Stimulated activated CD4-positive, alpha-beta T cell treated with anti-CD3 and anti-CD28 coated beads, Interleukin-1b, Interleukin-23, amount 100 ng/mL, for 4 hours (primary cell): ENCODE measurements at regions not wholly inside any gene's neighbourhood (a gene's known extent, or its start where the extent isn't known, plus 50 kb on each side); places are given as distances from the start of the nearest gene placed in this dataset.
"Not testable (repeated sequence)": the region's sequence is repeated elsewhere in the genome, so short reads cannot be mapped to it uniquely, and the experiment has no call there.

Experiments used
- DNase-seq, 2 donors: peaks; one replicate each; pipeline ENCODE4 v3.0.0-alpha.2; 2020; ENCODE audit warnings: low read depth in 2 of 2

DNA sequence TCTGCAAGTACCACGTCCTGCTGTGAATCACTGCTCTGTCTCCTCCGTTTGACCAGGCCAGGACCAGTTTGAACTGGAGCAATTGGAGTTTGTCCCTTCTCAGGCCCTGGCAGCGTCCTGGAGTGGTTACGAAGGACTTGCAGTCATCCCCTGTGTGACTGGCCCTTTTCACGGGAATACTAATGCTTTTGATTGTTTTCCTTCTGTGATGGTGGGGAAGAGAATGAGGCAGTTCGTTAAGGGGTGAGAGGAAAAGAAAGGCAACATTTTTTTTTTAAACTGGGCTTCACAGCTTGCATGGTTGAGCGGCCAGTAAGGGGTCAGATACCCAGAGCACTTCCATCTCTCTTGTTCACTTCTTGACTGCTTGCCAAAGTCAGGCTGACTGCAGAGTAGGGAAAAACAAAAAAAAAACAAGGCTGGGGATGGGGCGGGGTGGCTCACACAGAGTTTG lies 153.5 kb upstream of the STK32A start:
- DNase-seq = no peak

DNA sequence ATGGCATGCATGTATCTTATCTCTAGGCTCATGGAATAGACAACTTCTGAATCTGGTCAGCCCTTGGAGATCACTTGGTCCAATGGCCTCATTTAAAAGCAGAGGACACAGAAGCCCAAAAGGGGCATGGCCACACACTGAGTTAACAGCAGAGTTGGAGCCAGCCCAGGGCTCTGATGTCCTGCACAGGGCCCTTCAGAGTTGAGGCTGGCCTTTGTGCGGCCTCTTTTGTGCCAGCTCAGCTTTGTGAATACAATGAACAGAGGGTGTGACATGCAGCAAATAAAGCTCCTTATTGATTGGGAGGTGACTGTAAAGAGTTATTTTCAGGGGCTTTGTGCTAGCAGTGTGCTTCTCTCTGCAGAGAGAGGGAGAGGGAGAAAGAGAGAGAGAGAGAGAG lies 150.1 kb upstream of the STK32A start:
- DNase-seq = no peak

DNA sequence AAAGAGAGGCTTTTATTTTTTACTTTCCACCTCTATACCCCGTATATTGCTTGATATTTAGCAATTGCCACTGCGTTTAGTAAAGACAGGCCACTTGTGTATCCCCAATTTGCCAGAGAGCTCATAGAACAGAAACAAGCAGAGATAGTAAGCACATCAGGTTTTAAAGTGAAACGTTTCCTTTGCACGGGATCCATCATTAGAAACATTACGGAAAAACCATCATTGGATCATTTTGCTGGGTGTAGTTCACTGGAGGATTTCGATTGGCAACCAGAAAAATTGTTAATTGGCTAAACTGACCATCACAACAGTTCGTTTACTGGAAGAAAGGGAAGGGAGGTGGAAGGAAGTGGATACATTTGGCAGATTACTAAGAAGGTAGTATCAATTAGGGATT lies 149.4 kb upstream of the STK32A start:
- no peak for DNase-seq

DNA sequence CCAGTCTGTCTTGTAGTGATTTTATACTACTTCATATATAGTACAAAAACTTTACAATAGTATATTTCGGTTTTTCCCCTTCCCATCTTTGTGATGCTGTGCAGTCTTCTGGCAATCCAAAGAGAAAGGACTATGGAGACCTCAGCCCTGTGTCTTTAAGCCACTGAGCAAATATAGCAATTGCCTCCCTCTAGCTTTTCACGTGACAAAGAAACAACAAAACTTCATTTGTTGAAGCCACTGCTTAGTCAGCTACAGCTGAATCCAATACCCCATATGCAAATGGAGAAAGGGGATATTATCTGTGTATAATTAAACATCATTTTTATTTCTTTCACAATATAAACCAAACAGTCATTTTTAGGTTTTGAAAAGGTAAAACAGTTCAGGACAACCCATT lies 142.8 kb upstream of the STK32A start:
- no peak for DNase-seq

DNA sequence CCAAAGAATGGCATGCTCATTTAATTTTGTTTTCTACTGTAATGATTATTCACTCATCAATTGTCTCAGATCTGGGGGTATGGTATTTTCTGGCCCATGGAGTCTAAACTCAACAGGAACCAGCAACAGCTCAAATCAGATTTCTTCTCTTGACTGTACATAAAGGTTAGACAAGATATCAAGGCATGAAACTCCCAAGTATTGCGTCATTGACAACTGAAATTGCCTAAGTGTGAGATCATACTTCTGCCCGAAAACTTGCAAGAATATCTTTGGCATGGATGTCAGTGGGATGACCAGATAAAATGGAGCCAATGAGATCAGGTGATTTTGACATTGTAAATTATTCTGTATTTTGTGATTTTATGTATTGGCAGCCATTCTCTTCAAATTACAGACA lies 141.7 kb upstream of the STK32A start:
- no peak for DNase-seq

DNA sequence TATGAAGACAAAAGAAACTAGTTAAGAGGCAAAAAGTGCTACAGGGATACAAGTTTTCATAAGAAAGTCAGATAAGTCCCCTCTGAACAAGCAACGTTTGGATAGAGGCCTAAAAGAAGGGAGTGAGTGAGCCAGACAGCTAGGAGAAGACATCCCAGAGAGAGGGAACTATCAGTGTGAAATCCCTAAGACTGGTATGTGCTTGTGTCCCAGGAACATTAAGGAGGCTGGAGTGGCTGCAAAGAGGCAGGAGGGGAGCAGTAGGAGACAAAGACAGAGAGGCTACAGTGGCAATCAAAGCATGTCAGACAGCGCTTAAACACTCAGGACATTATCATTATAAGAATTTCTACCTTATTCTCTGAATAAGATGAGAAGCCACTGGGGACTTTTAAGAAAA lies 139.1 kb upstream of the STK32A start:
- DNase-seq = no peak

DNA sequence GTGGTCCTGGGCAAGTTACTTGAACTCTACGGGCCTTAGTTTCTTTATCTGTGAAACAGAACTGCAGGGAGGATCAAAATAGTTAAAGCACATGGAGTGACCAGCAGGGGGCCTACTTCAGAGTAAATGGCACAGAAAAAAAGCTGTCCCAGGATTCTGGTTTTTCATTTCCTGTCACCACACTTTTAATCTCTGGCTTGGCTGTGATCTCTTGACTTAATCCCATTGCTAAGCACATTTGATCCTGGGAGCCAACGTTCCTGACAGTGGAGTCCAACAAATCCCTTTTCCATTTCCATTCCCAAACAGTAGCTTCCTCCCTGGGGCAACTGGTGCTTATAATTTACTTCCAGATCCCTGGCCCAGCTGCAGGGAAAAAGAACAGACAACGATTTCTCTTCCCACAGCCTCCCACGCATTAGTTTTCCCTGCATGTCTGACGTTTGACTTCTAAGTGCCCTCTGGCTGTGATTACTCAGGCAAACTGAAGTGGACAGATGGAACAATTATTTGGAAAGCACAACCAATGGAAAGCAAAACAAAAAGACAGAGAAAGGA lies 136.5 kb upstream of the STK32A start:
- DNase-seq = no peak

DNA sequence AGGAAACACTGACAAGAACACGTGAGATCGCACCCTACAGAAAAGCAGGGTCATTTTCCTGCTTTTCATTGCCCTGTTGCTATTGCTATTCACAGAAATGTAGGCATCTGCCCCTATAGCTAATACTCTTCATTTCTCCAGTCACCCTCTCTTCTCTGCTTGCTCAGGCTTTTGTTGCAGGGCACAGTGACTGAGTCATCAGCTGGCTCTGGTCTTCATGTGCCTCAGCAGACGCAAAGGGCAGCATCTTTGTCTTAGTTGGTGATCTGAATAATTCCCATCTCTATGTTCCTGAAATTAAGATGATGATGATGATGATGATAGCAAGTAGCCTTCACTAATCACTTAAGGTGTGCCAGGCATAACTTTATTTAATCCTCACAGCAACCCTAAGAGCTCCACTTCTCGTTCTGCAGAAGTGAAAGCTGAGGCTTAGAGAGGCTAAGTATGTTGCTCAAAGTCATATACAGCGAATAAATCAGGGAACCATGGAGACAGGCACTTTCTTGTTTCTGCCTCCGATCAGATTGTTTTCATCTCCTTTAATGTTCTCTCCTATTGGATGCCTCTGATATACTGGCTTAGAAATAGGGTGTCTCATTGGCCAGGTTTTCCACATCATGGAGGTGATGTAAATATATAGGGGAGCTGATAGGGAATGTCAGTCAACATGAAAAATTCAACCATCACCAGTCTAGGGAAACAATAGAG lies 133.0 kb upstream of the STK32A start:
- DNase-seq = no peak

DNA sequence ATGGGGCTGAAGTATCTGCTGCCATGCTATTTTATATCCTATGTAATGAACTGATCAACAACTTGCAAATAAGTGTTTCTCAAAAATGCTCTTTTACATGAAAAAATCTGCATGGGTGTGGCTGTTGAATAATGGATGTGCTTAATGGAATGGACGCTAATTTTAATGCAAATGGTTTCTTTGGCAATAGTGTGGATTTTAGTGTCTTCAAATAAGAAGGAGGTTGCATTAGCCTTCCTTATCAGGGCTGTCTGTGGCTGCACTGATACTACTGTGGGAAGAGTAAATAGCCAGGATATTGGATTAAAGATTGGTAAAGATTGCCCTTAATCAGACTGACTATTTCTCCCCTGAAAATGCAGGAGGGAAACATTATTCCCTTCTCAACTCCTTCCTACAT lies 121.9 kb upstream of the STK32A start:
- DNase-seq = no peak

DNA sequence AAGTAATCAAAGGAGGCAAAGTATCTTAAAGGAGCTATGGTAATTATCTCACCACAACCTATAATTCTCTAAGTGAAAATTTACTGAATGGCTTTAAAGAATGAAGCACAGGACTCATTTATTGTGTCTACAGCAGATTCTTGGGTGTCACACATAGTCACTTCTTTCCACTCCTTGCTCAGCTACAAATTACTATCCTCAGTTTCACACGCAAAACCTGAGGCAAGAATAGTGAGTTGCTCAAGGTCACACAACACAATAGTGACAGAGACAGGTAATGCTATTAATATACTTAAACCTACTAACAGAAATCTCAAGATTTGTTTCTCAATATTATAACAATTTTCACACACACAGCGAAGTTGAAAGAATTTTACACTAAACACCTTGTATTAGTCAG lies 120.9 kb upstream of the STK32A start:
- DNase-seq = no peak

DNA sequence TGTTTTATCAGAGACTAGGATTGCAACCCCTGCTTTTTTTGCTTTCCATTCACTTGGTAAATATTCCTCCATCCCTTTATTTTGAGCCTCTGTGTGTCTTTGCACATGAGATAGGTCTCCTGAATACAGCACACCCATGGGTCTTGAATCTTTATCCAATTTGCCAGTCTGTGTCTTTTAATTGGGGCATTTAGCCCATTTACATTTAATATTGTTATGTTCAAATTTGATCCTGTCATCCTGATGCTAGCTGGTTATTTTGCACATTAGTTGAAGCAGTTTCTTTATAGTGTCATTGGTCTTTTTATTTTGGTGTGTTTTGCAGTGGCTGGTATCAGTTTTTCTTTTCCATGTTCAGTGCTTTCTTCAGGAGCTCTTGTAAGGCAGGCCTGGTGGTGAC lies 95.1 kb upstream of the STK32A start:
- not testable (repeated sequence) for DNase-seq

DNA sequence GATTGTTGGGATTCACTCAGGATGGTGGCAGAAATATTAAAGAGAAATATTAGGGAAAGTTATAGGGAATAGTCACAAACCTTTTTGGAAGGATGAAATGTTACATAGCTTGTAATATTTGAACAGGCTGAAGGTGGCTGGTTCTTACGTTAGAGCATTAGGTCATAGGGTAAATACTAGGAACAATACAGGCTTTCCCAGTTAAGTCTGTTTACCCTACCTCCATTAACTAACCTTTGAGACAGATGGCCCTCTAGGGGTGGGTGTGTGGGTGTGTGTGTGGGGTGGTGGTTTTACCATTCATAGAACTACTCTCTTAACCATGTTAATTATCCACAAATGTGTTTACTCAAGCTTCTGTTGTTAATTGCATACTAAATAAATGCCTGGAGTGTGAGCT lies 94.3 kb upstream of the STK32A start:
- DNase-seq = no peak

DNA sequence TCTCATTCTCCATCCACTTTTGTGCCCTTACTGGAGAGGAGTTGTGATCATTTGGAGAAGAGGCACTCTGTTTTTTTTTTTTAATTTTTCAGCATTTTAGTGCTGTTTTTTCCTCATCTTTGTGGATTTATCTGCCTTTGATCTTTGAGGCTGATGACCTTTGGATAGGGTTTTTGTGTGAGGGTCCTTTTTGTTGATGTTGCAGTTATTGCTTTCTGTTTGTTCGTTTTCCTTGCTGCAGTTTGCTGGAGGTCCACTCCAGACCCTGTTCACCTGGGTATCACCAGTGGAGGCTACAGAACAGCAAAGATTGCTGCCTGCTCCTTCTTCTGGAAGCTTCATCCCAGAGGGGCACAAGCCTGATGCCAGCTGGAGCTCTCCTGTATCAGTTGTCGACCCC lies 93.2 kb upstream of the STK32A start:
- not testable (repeated sequence) for DNase-seq

DNA sequence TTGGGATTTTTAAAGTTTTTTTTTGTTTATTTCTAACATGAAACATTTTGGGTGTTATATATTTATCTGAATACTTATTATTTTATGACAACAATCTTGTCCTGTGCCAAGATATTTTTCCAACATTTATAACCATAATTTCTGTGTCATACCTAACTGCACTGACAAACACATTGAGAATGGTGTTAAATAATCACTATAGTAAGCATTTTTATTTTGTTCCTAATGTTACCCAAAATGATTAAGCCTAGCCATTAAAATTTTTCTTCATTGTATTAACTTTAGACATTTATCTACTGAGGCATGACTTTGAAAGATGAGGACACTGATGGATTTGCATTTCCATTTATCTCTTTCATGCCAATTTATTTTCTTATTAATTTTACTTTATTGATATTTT lies 91.6 kb upstream of the STK32A start:
- DNase-seq = no peak

DNA sequence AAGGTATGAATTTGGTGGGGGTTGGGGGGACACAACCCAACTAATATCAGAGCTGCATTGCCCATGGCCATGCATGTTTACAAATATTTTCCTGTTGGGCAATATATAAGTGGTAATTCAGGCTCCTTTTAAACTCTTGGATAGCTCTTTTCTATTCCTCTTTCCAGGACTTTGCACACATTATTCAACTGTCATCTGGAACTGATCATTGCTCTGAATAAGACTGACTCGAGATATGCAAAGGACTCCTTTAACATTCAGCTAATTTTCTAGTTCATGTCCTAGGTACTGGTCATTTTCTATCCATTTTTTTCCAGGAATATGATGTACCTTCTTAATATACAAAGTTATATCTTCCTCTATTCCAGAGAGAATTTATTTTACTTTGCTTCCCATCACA lies 89.5 kb upstream of the STK32A start:
- DNase-seq = no peak

DNA sequence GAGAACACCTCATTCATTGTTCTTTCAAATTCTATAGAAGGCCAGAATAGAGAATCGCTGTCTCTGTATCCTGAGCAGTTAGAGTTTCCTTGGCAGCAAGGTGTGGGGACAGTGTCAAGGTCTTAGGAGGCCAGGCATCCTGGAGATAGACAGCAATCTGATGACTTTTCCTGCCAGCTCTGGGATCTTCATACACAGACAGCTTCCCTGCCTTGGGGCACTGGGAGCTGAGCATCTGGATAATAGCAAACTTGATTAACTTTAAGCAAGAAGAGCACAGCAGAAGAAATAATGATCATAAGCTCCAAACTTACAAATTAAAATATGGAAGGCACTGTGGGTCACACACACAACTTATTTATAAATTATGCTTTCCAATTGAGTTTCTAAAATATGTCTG lies 86.1 kb upstream of the STK32A start:
- DNase-seq = no peak

DNA sequence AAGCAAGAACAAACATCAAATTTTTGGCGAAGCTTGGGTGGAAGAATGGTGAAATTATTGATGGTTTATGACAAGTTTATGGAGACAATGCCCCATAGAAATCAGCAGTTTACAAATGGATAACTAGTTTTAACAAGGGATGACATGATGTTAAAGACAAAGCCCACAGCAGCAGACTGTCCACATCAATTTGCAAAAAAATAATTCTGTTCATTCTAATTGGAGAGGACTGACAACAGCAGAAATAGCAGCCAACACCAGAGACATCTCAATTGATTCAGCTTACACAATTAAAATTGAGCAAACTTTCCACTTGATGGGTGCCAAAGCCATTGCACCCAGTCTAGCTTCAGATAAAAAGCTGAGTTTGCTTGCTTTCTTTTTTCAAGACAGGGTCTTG lies 82.7 kb upstream of the STK32A start:
- no peak for DNase-seq

DNA sequence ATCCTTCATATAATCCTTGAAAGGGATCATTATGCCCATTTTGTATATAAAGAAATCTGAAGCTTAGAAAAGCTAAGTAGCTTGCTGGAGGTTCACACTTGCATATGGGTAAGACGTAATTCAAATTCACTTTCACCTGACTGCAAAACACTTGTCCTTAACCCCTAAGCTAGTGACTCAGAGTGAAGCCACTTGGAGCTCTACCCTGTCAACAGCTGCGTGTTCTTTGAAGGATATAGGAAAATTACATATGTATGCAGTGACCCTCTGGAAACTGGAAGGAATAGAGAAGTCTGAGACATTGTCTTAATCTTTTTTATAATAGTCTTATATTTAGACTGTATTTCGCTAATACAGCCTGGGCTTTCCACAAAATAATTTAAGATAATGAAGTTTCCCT lies 80.0 kb upstream of the STK32A start:
- no peak for DNase-seq

DNA sequence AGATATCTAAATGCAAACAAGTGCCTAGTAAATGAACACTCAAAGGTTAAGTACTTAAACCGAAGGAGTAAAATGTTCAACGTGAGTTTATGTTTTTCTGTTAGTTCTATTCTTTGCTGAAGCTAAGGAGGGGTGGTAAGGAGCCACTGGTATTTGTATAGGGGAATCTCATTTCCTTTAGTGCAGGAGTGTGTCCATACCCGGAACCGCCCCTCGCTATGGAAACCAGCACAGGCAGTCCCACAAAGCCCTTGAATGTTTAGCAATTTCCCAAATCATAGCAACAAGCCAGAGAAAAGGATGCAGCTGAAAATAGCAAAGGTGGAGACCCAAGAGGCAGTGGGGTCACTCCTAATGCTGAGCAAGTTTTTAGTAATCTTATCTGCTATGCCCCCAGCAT lies 78.8 kb upstream of the STK32A start:
- DNase-seq = no peak

DNA sequence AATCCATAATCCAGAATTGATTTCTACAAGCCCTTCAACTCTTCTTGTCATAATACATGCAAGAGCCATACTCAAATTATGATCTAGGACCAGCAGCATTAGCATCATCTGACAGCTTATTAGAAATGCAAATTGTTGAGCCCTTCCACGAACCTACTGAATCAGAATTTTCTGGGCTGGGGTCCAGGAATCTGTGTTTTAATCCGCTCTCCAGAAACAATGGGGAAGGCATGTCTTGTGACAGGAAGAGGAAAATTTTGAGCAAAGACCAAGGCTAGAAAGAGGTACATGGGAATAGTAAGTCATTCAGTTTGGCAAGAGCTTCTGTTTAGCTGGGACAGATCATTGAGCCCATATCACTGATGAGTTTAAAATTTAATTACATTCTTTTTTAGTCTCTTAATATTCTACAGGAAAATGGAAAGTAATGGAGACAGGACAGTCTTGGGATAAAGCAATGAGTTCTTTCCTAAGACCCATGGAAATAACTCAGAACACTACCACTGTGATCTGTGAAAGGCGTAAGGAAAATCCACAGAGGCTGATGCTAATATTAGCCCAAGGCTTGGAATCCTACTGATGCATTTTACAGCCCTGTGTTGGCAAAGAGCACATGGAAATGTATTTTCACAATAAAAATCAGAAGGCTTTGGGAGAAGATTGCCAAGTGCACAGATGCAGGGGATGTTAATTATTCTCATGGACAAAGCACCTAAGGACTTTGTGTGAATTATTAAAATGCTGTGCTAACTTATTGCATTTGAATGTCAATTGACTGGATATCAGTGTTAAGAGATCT lies 73.7 kb upstream of the STK32A start:
- DNase-seq = no peak

DNA sequence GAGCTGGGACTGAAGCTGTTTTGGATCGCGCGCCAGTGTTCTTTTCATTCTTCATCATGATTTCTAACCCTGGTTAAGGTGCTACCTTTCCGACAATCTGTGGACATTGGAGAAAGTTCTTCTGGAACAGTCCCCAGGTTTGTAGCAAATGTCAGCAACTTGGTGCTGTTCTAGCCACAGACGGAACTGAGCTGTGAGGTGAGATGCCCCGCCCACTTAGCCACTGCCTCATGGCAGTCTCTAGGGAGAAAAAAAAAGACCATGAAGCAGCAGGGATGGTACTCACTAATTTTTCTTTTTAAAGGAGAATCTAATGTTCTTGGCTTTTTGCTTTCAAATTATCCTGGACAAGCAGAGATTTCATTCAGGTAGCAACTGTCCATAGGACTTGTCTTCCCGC lies 72.1 kb upstream of the STK32A start:
- DNase-seq = no peak

DNA sequence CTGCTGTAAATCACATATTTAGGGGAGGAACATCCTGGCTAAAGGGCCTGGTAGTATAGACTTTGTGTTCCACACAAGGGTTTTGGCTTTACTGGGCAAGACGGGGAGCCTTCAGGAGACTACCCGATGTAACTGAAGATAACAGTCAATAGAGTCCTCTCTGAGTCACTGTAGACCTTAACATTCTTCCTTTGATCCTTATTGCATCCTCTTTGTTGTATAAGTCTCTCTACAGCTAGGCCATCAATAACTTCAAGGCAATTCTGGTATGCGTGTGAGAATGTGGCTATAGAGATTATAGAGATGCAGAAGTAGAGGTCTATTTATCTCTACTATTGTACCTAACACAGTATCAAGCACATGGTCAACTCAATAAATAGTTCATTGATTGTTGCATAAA lies 67.3 kb upstream of the STK32A start:
- no peak for DNase-seq
